BJ (cell line): ENCODE measurements at regions not wholly inside any gene's neighbourhood (a gene's known extent, or its start where the extent isn't known, plus 50 kb on each side); places are given as distances from the start of the nearest gene placed in this dataset.
"Not testable (repeated sequence)": the region's sequence is repeated elsewhere in the genome, so short reads cannot be mapped to it uniquely, and the experiment has no call there.

Experiments used
- CTCF ChIA-PET: fragments of 350-600 bp; formaldehyde crosslinking; extraction: SDS; loops from one replicate; lab custom pipeline; 2021; ENCODE audit warnings: antibody characterized with exemption, inconsistent platforms; lab: Yijun Ruan, JAX
- POLR2A ChIA-PET: fragments of 300-600 bp; sonication (Branson Sonifier 250); formaldehyde crosslinking; extraction: SDS; loops from one replicate; lab custom pipeline; 2021; ENCODE audit warnings: antibody characterized with exemption; lab: Charles Lee
- DNase-seq: peaks from one replicate; pipeline ENCODE4 v3.0.0-alpha.2; 2011; ENCODE audit warnings: low read depth
- H3K27me3 ChIP-seq: 2 replicates; pipeline ENCODE4 v1.6.0; 2011; ENCODE audit warnings: low read length; ENCODE audit not compliant: control insufficient read depth, insufficient read depth
- H3K36me3 ChIP-seq: 2 replicates; pipeline ENCODE4 v1.5.1; 2011; ENCODE audit warnings: low read length; ENCODE audit not compliant: control insufficient read depth, insufficient read depth
- H3K4me3 ChIP-seq: 2 replicates; pipeline ENCODE4 v1.5.1; 2011; ENCODE audit warnings: low read depth, mild to moderate bottlenecking, control low read depth, low read length
- TF ChIP-seq, protein P1 (sequence below): IDR thresholded peaks from 2 replicates; pipeline ENCODE4 v1.5.1; 2011; ENCODE audit warnings: low read depth, mild to moderate bottlenecking, control low read depth, inconsistent platforms, low read length, moderate library complexity; ENCODE audit not compliant: insufficient read depth

GRCh38 chr7:10644849-10645248 lies 328.8 kb upstream of the PHF14 start:
- Histone ChIP-seq H3K27me3 (no peaks in the 10 kb centered on the region), H3K36me3 (no peaks in the 10 kb centered on the region), H3K4me3 (no peak overlapping the region)
- TF ChIP-seq, protein P1, sequence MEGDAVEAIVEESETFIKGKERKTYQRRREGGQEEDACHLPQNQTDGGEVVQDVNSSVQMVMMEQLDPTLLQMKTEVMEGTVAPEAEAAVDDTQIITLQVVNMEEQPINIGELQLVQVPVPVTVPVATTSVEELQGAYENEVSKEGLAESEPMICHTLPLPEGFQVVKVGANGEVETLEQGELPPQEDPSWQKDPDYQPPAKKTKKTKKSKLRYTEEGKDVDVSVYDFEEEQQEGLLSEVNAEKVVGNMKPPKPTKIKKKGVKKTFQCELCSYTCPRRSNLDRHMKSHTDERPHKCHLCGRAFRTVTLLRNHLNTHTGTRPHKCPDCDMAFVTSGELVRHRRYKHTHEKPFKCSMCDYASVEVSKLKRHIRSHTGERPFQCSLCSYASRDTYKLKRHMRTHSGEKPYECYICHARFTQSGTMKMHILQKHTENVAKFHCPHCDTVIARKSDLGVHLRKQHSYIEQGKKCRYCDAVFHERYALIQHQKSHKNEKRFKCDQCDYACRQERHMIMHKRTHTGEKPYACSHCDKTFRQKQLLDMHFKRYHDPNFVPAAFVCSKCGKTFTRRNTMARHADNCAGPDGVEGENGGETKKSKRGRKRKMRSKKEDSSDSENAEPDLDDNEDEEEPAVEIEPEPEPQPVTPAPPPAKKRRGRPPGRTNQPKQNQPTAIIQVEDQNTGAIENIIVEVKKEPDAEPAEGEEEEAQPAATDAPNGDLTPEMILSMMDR = no peak
- ChIA-PET CTCF (interaction anchor here (0.7 kb wide), 1 partner anchor 49 kb away, joined by 3 read pairs; no protein-coding TSS in a partner anchor), POLR2A (no interaction called here)
- DNase-seq = no peak

DNA sequence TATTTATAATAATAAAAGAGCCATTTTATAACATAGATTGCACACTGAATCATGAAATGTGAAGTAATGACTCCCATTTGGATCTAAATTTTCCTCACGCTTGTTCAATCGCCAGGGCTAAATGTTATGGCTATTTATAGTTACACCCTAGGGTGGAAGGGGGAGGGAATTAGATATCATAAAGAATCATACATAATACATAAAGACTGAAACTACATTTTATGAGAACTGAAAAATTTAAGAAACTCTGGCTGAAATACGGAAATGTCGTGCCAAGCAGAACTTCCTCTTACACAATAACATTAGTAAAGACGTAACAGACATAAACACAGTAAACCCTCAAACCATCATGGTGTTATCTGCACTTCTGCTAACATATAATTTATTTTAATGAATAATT lies 327.5 kb upstream of the PHF14 start:
- DNase-seq = no peak
- Histone ChIP-seq H3K4me3 (no peak overlapping the region), H3K36me3 (no peaks in the 10 kb centered on the region), H3K27me3 (no peaks in the 10 kb centered on the region)
- CTCF ChIA-PET = no interaction called here
- TF ChIP-seq, protein P1 = no peak
- POLR2A ChIA-PET = no interaction called here

- Histone ChIP-seq H3K27me3 (no peaks in the 10 kb centered on the region), H3K4me3 (no peak overlapping the region), H3K36me3 (no peaks in the 10 kb centered on the region)
- TF ChIP-seq, protein P1 = no peak
- CTCF ChIA-PET = no interaction called here
- POLR2A ChIA-PET = no interaction called here
- no peak for DNase-seq
Measured at GRCh38 chr7:10648289-10648688, 325.4 kb upstream of the PHF14 start.

GRCh38 chr7:10649120-10649519 lies 324.6 kb upstream of the PHF14 start:
- H3K27me3 ChIP-seq, DNase-seq, POLR2A ChIA-PET, H3K4me3 ChIP-seq, H3K36me3 ChIP-seq: not testable (repeated sequence)
- CTCF ChIA-PET = interaction anchor here (0.8 kb wide), 1 partner anchor 190 kb away, joined by 4 read pairs; no protein-coding TSS in a partner anchor

DNA sequence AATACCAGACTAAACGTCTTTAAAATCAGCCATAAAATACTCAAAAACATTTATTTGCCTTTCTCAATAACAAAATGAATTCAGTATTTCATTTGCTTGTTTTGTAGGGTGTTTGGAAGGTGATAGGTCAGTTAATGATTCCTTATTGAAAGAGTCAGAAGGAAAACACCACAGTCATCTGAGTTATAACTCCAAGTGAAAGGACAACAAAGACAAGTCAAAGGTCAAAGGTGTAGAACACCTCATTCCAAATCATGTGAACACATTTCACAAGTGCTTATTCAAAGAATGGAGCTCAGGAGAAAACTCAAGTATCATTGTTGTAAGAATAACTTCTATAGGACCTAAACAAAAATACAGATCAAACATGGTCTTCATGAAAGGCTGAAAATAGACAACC lies 318.6 kb upstream of the PHF14 start:
- Histone ChIP-seq H3K27me3 (no peaks in the 10 kb centered on the region), H3K4me3 (no peak overlapping the region), H3K36me3 (no peaks in the 10 kb centered on the region)
- ChIA-PET CTCF (no interaction called here), POLR2A (no interaction called here)
- TF ChIP-seq, protein P1 = no peak
- no peak for DNase-seq

- DNase-seq = no peak
- Histone ChIP-seq H3K36me3 (no peaks in the 10 kb centered on the region), H3K27me3 (no peaks in the 10 kb centered on the region), H3K4me3 (no peak overlapping the region)
- POLR2A ChIA-PET = no interaction called here
- CTCF ChIA-PET = no interaction called here
- TF ChIP-seq, protein P1 = no peak
Measured at GRCh38 chr7:10657201-10657600, 316.5 kb upstream of the PHF14 start.
